SK-N-SH treated with all-trans-retinoic acid at 6 μM for 48 hours (cell line): ENCODE measurements at regions not wholly inside any gene's neighbourhood (a gene's known extent, or its start where the extent isn't known, plus 50 kb on each side); places are given as distances from the start of the nearest gene placed in this dataset.

Experiments used
- ATAC-seq: fragments of 200-7000 bp; cut with Tn5 transposase; 3 replicates; pipeline ENCODE4 v1.9.1; 2020; ENCODE audit warnings: mild to moderate bottlenecking, moderate library complexity
- ARNTL ChIP-seq: fragments of 450-650 bp; formaldehyde crosslinking; IDR thresholded peaks from 2 replicates; pipeline ENCODE4 v1.5.0; 2020; ENCODE audit warnings: low read depth, mild to moderate bottlenecking, moderate library complexity, borderline replicate concordance
- BACH2 ChIP-seq: fragments of 250-450 bp; sonication (Bioruptor Pico); IDR thresholded peaks from 2 replicates; pipeline ENCODE4 v1.9.0; 2021; ENCODE audit warnings: mild to moderate bottlenecking, borderline replicate concordance
- CSDC2 ChIP-seq: fragments of 250-450 bp; sonication (Bioruptor Pico); IDR thresholded peaks from 2 replicates; pipeline ENCODE4 v1.5.0; 2020; ENCODE audit warnings: mild to moderate bottlenecking, moderate library complexity
- ESRRG ChIP-seq: fragments of 250-450 bp; sonication (Bioruptor Pico); IDR thresholded peaks from 2 replicates; pipeline ENCODE4 v1.6.1; 2021; ENCODE audit warnings: mild to moderate bottlenecking
- GLIS3 ChIP-seq: fragments of 250-450 bp; sonication (Bioruptor Pico); IDR thresholded peaks from 2 replicates; pipeline ENCODE4 v1.5.0; 2020; ENCODE audit warnings: mild to moderate bottlenecking, moderate library complexity
- ISL1 ChIP-seq: fragments of 250-450 bp; sonication (Bioruptor Pico); IDR thresholded peaks from 2 replicates; pipeline ENCODE4 v2.1.2; 2022; ENCODE audit warnings: mild to moderate bottlenecking, moderate library complexity
- OSR1 ChIP-seq: fragments of 250-450 bp; sonication (Bioruptor Pico); IDR thresholded peaks from 2 replicates; pipeline ENCODE4 v1.8.0; 2022; ENCODE audit warnings: moderate library complexity, mild to moderate bottlenecking, inconsistent platforms
- PPARA ChIP-seq: fragments of 250-450 bp; sonication (Bioruptor Pico); IDR thresholded peaks from 2 replicates; pipeline ENCODE4 v1.5.0; 2020; ENCODE audit warnings: mild to moderate bottlenecking, borderline replicate concordance
- RARB ChIP-seq: fragments of 250-450 bp; sonication (Bioruptor Pico); IDR thresholded peaks from 2 replicates; pipeline ENCODE4 v1.8.0; 2021; ENCODE audit warnings: mild to moderate bottlenecking, moderate library complexity
- SNAI2 ChIP-seq: fragments of 250-450 bp; sonication (Bioruptor Pico); IDR thresholded peaks from 2 replicates; pipeline ENCODE4 v1.5.0; 2020; ENCODE audit warnings: mild to moderate bottlenecking, moderate library complexity
- TCF4 ChIP-seq: fragments of 250-450 bp; sonication (Bioruptor Pico); IDR thresholded peaks from 2 replicates; pipeline ENCODE4 v1.8.0; 2021; ENCODE audit warnings: mild to moderate bottlenecking, moderate library complexity, borderline replicate concordance
- TOX ChIP-seq: fragments of 250-450 bp; sonication (Bioruptor Pico); IDR thresholded peaks from 2 replicates; pipeline ENCODE4 v1.8.0; 2021; ENCODE audit warnings: mild to moderate bottlenecking, moderate library complexity, borderline replicate concordance
- ZC3H10 ChIP-seq: fragments of 250-450 bp; sonication (Bioruptor Pico); IDR thresholded peaks from 2 replicates; pipeline ENCODE4 v1.5.1; 2021; ENCODE audit warnings: mild to moderate bottlenecking, moderate library complexity
- ZFP30 ChIP-seq: fragments of 450-650 bp; formaldehyde crosslinking; IDR thresholded peaks from 2 replicates; pipeline ENCODE4 v1.5.0; 2022; ENCODE audit warnings: mild to moderate bottlenecking, moderate library complexity
- ZNF565 ChIP-seq: fragments of 450-650 bp; formaldehyde crosslinking; conservative IDR thresholded peaks from 2 replicates; pipeline ENCODE4 v1.5.0; 2020; ENCODE audit warnings: low read depth, mild to moderate bottlenecking, moderate library complexity
- ZNF70 ChIP-seq: fragments of 450-650 bp; formaldehyde crosslinking; IDR thresholded peaks from 2 replicates; pipeline ENCODE4 v1.5.0; 2020; ENCODE audit warnings: mild to moderate bottlenecking, moderate library complexity
- ZNF8 ChIP-seq: fragments of 450-650 bp; formaldehyde crosslinking; IDR thresholded peaks from 2 replicates; pipeline ENCODE4 v1.5.0; 2020; ENCODE audit warnings: mild to moderate bottlenecking, moderate library complexity
- TF ChIP-seq, protein P1 (sequence below): fragments of 250-450 bp; sonication (Bioruptor Pico); IDR thresholded peaks from 2 replicates; pipeline ENCODE4 v1.8.0; 2021; ENCODE audit warnings: low read depth, mild to moderate bottlenecking, moderate library complexity, borderline replicate concordance
- TF ChIP-seq, protein P2 (sequence below): fragments of 250-450 bp; sonication (Bioruptor Pico); IDR thresholded peaks from 2 replicates; pipeline ENCODE4 v1.5.1; 2020; ENCODE audit warnings: low read depth, mild to moderate bottlenecking, moderate library complexity
- TF ChIP-seq, protein P3 (sequence below): fragments of 250-450 bp; sonication (Bioruptor Pico); IDR thresholded peaks from 2 replicates; pipeline ENCODE4 v1.8.0; 2020; ENCODE audit warnings: mild to moderate bottlenecking, moderate library complexity, borderline replicate concordance
- TF ChIP-seq, protein P4 (sequence below): fragments of 250-450 bp; sonication (Bioruptor Pico); IDR thresholded peaks from 2 replicates; pipeline ENCODE4 v1.5.1; 2021; ENCODE audit warnings: mild to moderate bottlenecking, moderate library complexity
- TF ChIP-seq, protein P5 (sequence below): fragments of 250-450 bp; sonication (Bioruptor Pico); IDR thresholded peaks from 2 replicates; pipeline ENCODE4 v1.5.0; 2020; ENCODE audit warnings: mild to moderate bottlenecking, moderate library complexity

DNA sequence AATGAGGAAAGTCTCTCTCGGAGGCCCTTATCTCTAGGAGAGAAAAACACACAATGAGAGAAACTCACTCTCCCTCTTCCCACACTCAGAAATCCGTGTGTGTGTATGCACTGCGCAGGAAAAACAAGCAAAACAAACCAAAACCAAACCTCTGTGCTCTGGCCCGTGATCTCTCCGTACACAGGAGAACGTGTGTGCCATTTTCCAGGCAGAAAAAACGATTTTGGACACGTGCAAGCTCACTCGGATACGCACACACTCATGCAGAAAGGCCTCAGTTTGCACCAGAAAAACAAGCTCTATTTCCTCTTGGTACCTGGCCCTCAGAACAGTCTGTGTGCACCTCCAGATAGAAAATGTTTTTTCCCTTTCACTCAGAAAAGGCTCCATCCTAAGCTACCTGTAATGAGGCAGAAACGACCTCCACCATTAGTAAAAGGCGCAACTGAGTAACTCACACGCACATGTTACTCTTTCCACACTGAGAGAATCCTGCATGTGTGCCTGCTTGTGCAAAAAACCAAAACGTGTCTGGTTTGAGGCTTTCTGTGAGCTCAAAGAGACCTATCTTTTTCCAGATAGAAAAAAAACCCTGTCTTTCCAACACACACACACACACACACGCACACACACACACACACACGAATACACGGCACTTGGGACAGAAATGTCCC is 99.2 kb downstream of the EDN3 start:
- ATAC-seq = no peak

DNA sequence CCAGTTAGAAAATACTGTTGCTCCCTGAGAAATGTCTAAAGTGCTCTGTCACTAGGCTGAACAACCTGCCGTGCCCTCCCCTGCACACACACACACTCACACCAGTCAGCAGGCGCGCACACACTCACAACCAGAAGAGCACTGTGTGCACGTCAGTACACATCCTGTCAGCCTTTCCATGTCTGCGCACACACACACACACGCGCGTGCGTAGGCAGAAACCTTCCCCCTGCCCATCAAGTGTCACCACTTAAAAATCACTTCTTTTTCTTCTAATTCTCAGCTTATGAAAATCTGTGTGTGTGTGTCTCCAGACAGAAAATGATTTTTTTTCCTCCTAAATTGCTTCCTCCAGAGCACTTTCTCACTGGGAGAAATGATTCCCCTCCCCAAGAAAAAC is 100.3 kb downstream of the EDN3 start:
- ATAC-seq = no peak
- TF ChIP-seq TCF4 (CRISPR knock-in tag) (no peak), GLIS3 (CRISPR knock-in tag) (no peak), ZNF70 (CRISPR knock-in tag) (no peak), ARNTL (CRISPR knock-in tag) (no peak), TOX (no peak), RARB (no peak), OSR1 (CRISPR knock-in tag) (no peak), ZFP30 (no peak)
- TF ChIP-seq, protein P1, sequence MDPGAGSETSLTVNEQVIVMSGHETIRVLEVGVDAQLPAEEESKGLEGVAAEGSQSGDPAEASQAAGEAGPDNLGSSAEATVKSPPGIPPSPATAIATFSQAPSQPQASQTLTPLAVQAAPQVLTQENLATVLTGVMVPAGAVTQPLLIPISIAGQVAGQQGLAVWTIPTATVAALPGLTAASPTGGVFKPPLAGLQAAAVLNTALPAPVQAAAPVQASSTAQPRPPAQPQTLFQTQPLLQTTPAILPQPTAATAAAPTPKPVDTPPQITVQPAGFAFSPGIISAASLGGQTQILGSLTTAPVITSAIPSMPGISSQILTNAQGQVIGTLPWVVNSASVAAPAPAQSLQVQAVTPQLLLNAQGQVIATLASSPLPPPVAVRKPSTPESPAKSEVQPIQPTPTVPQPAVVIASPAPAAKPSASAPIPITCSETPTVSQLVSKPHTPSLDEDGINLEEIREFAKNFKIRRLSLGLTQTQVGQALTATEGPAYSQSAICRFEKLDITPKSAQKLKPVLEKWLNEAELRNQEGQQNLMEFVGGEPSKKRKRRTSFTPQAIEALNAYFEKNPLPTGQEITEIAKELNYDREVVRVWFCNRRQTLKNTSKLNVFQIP = no peak
- TF ChIP-seq, protein P2, sequence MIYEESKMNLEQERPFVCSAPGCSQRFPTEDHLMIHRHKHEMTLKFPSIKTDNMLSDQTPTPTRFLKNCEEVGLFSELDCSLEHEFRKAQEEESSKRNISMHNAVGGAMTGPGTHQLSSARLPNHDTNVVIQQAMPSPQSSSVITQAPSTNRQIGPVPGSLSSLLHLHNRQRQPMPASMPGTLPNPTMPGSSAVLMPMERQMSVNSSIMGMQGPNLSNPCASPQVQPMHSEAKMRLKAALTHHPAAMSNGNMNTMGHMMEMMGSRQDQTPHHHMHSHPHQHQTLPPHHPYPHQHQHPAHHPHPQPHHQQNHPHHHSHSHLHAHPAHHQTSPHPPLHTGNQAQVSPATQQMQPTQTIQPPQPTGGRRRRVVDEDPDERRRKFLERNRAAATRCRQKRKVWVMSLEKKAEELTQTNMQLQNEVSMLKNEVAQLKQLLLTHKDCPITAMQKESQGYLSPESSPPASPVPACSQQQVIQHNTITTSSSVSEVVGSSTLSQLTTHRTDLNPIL = no peak
- TF ChIP-seq, protein P3, sequence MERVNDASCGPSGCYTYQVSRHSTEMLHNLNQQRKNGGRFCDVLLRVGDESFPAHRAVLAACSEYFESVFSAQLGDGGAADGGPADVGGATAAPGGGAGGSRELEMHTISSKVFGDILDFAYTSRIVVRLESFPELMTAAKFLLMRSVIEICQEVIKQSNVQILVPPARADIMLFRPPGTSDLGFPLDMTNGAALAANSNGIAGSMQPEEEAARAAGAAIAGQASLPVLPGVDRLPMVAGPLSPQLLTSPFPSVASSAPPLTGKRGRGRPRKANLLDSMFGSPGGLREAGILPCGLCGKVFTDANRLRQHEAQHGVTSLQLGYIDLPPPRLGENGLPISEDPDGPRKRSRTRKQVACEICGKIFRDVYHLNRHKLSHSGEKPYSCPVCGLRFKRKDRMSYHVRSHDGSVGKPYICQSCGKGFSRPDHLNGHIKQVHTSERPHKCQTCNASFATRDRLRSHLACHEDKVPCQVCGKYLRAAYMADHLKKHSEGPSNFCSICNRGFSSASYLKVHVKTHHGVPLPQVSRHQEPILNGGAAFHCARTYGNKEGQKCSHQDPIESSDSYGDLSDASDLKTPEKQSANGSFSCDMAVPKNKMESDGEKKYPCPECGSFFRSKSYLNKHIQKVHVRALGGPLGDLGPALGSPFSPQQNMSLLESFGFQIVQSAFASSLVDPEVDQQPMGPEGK (CRISPR knock-in tag) = no peak
- TF ChIP-seq, all 23 proteins: peak for 0

More for the DNA sequence above, 99.2 kb downstream of the EDN3 start:
- TF ChIP-seq ZNF565 (CRISPR knock-in tag) (no peak), ESRRG (CRISPR knock-in tag) (no peak), SNAI2 (CRISPR knock-in tag) (no peak), ZNF70 (CRISPR knock-in tag) (no peak), ARNTL (CRISPR knock-in tag) (no peak), CSDC2 (CRISPR knock-in tag) (no peak), PPARA (CRISPR knock-in tag) (no peak), TOX (no peak), TCF4 (CRISPR knock-in tag) (no peak), ZC3H10 (no peak), BACH2 (CRISPR knock-in tag) (no peak), GLIS3 (CRISPR knock-in tag) (no peak), ZNF8 (CRISPR knock-in tag) (no peak), ZFP30 (no peak), ISL1 (CRISPR knock-in tag) (no peak)
- TF ChIP-seq, protein P2 = no peak
- TF ChIP-seq, protein P3 (CRISPR knock-in tag) = no peak
- TF ChIP-seq, protein P4, sequence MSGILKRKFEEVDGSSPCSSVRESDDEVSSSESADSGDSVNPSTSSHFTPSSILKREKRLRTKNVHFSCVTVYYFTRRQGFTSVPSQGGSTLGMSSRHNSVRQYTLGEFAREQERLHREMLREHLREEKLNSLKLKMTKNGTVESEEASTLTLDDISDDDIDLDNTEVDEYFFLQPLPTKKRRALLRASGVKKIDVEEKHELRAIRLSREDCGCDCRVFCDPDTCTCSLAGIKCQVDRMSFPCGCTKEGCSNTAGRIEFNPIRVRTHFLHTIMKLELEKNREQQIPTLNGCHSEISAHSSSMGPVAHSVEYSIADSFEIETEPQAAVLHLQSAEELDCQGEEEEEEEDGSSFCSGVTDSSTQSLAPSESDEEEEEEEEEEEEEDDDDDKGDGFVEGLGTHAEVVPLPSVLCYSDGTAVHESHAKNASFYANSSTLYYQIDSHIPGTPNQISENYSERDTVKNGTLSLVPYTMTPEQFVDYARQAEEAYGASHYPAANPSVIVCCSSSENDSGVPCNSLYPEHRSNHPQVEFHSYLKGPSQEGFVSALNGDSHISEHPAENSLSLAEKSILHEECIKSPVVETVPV (CRISPR knock-in tag) = no peak
- TF ChIP-seq, protein P5, sequence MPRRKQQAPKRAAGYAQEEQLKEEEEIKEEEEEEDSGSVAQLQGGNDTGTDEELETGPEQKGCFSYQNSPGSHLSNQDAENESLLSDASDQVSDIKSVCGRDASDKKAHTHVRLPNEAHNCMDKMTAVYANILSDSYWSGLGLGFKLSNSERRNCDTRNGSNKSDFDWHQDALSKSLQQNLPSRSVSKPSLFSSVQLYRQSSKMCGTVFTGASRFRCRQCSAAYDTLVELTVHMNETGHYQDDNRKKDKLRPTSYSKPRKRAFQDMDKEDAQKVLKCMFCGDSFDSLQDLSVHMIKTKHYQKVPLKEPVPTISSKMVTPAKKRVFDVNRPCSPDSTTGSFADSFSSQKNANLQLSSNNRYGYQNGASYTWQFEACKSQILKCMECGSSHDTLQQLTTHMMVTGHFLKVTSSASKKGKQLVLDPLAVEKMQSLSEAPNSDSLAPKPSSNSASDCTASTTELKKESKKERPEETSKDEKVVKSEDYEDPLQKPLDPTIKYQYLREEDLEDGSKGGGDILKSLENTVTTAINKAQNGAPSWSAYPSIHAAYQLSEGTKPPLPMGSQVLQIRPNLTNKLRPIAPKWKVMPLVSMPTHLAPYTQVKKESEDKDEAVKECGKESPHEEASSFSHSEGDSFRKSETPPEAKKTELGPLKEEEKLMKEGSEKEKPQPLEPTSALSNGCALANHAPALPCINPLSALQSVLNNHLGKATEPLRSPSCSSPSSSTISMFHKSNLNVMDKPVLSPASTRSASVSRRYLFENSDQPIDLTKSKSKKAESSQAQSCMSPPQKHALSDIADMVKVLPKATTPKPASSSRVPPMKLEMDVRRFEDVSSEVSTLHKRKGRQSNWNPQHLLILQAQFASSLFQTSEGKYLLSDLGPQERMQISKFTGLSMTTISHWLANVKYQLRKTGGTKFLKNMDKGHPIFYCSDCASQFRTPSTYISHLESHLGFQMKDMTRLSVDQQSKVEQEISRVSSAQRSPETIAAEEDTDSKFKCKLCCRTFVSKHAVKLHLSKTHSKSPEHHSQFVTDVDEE = no peak
